T-helper 1 cell treated with Interleukin-12 subunit alpha and Interleukin-12 subunit beta and Interleukin-4 antibody, amounts not matched to agents 30 μg/mL and 1 μg/mL, for 36 hours (primary cell): ENCODE measurements at regions not wholly inside any gene's neighbourhood (a gene's known extent, or its start where the extent isn't known, plus 50 kb on each side); places are given as distances from the start of the nearest gene placed in this dataset.

Experiments
- H3K27ac Mint-ChIP-seq: one replicate; pipeline ENCODE4 v1.8.0; 2021; ENCODE audit warnings: mild to moderate bottlenecking, mixed read lengths
- H3K27me3 Mint-ChIP-seq: one replicate; pipeline ENCODE4 v1.8.0; 2021; ENCODE audit warnings: low read depth, mixed read lengths
- H3K36me3 Mint-ChIP-seq: one replicate; pipeline ENCODE4 v1.8.0; 2021; ENCODE audit warnings: low read depth, mixed read lengths
- H3K4me1 Mint-ChIP-seq: one replicate; pipeline ENCODE4 v1.8.0; 2021; ENCODE audit warnings: low read depth, mixed read lengths
- H3K4me3 Mint-ChIP-seq: one replicate; pipeline ENCODE4 v1.8.0; 2021; ENCODE audit warnings: mild to moderate bottlenecking, moderate library complexity, mixed read lengths
- H3K9me3 Mint-ChIP-seq: one replicate; pipeline ENCODE4 v1.8.0; 2021; ENCODE audit warnings: mixed read lengths

- H3K27ac Mint-ChIP-seq = no peak overlapping the region
- peaks cover 1% of the 10 kb centered on the region for H3K36me3 Mint-ChIP-seq
- H3K4me3 Mint-ChIP-seq = no peak overlapping the region
- peaks cover 13% of the 10 kb centered on the region for H3K4me1 Mint-ChIP-seq
- peaks cover 12% of the 10 kb centered on the region for H3K27me3 Mint-ChIP-seq
- no peaks in the 10 kb centered on the region for H3K9me3 Mint-ChIP-seq
These were observed 253.7 kb downstream of the PTEN start for GRCh38 chr10:88116971-88117626.

GRCh38 chr10:88117869-88118632 lies 254.6 kb downstream of the PTEN start:
- no peak overlapping the region for H3K27ac Mint-ChIP-seq
- peaks cover 16% of the 10 kb centered on the region for H3K27me3 Mint-ChIP-seq
- H3K9me3 Mint-ChIP-seq = no peaks in the 10 kb centered on the region
- H3K36me3 Mint-ChIP-seq = peaks cover 1% of the 10 kb centered on the region
- H3K4me3 Mint-ChIP-seq = no peak overlapping the region
- H3K4me1 Mint-ChIP-seq = peaks cover 13% of the 10 kb centered on the region

GRCh38 chr10:88118729-88119128 lies 255.3 kb downstream of the PTEN start:
- H3K4me1 Mint-ChIP-seq = peaks cover 13% of the 10 kb centered on the region
- peaks cover 1% of the 10 kb centered on the region for H3K36me3 Mint-ChIP-seq
- no peak overlapping the region for H3K4me3 Mint-ChIP-seq
- no peaks in the 10 kb centered on the region for H3K9me3 Mint-ChIP-seq
- H3K27me3 Mint-ChIP-seq = peaks cover 19% of the 10 kb centered on the region
- H3K27ac Mint-ChIP-seq = no peak overlapping the region

- Mint-ChIP-seq H3K4me1 (peaks cover 11% of the 10 kb centered on the region), H3K27me3 (peaks cover 23% of the 10 kb centered on the region), H3K4me3 (no peak overlapping the region), H3K9me3 (no peaks in the 10 kb centered on the region), H3K27ac (no peak overlapping the region), H3K36me3 (peaks cover 4% of the 10 kb centered on the region)
These were observed 255.7 kb downstream of the PTEN start for GRCh38 chr10:88119160-88119559.

DNA sequence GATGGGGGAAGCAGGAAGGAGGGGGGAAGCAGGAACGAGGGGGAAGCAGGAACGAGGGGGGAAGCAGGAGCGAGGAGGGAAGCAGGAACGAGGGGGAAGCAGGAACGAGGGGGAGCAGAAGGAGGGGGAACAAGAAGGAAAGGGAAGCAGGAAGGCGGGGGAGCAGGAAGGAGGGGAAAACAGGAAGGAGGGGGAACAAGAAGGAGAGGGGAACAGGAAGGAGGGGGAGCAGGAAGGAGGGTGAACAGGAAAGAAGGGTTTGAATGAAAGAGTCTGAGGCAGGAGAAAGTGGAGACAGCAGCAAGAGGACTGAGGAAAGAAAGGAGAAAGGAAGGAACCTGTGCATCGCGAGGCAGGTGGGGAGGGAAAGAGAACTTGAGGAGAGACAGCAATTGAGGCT lies 256.6 kb downstream of the PTEN start:
- Mint-ChIP-seq H3K27ac (no peak overlapping the region), H3K4me1 (peaks cover 5% of the 10 kb centered on the region), H3K27me3 (peaks cover 23% of the 10 kb centered on the region), H3K9me3 (no peaks in the 10 kb centered on the region), H3K36me3 (peaks cover 4% of the 10 kb centered on the region), H3K4me3 (no peak overlapping the region)

DNA sequence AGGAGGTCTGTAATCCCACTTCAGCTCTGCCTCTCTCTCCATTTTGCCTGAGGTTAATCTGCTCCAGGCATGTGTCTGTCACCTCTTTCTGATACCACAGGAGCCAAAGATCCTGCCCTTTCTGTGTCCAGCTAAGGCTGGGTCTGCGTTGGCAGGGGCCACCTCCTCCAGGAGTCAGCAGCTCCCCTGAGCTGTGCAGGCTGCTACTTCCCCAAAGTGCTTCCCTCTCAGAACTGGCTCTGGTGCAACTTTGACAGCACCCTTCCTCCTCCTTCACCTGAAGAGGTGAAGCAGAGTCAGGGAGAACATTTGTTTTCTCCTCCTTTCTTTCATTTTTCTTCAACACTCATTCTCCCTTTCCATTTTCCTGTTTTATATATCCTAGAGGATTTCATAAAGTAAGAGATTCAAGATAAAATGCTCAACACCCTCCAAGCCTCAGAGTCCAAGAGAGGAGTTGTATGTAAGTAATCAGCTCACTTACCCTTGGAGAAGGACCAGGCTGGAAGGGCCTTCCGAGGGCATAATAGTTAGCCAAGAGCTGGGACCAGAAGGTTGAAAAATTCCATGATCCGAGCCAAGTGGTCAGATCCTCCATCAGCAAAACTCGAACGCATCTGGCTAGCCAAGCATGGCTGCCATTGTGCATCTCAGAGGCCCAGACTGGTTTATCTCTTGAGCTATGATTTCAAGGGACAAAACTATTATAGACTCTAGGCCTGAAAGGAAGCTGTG lies 257.3 kb downstream of the PTEN start:
- peaks cover 26% of the 10 kb centered on the region for H3K27me3 Mint-ChIP-seq
- H3K4me3 Mint-ChIP-seq = no peak overlapping the region
- peaks cover 5% of the 10 kb centered on the region for H3K4me1 Mint-ChIP-seq
- H3K27ac Mint-ChIP-seq = no peak overlapping the region
- H3K36me3 Mint-ChIP-seq = peaks cover 6% of the 10 kb centered on the region
- H3K9me3 Mint-ChIP-seq = peaks cover 2% of the 10 kb centered on the region

DNA sequence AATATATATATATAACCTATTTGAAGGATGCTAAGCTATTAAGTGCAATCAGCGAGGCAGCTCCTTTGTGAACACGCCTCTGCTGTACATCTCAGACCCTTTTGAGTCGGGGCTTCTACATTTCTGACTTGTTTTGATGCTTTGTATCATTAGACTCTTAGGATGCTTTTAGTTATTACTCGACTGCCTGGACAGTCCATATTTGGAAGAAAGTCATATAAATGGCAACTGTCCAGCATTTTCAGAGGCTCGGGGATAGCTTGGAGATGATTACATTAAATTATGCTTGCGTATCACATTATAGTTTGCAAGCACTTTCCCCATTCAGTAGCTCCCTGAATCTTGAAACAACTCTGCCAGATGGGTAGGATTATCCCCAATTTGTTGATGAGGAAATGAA lies 257.9 kb downstream of the PTEN start:
- Mint-ChIP-seq H3K4me3 (no peak overlapping the region), H3K36me3 (peaks cover 8% of the 10 kb centered on the region), H3K9me3 (peaks cover 3% of the 10 kb centered on the region), H3K4me1 (peaks cover 7% of the 10 kb centered on the region), H3K27me3 (peaks cover 29% of the 10 kb centered on the region), H3K27ac (no peak overlapping the region)

DNA sequence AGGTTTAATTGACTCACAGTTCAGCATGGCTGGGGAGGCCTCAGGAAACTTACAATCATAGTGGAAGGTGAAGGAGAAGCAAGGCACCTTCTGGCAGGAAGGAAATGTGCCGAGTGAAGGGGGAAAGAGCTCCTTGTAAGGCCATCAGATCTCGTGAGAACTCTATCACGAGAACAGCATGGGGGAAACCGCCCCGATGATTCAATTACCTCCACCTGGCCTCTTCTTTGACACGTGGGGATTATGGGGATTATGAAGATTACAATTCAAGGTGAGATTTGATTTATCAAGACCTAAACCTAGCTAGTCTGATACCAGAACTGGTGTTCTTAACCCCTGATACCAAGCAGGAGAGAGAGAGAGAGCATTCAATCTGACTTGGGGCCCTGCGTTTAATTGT lies 258.7 kb downstream of the PTEN start:
- H3K27ac Mint-ChIP-seq = no peak overlapping the region
- H3K27me3 Mint-ChIP-seq = peaks cover 32% of the 10 kb centered on the region
- H3K9me3 Mint-ChIP-seq = peaks cover 3% of the 10 kb centered on the region
- H3K36me3 Mint-ChIP-seq = peaks cover 8% of the 10 kb centered on the region
- no peak overlapping the region for H3K4me3 Mint-ChIP-seq
- H3K4me1 Mint-ChIP-seq = peaks cover 7% of the 10 kb centered on the region

DNA sequence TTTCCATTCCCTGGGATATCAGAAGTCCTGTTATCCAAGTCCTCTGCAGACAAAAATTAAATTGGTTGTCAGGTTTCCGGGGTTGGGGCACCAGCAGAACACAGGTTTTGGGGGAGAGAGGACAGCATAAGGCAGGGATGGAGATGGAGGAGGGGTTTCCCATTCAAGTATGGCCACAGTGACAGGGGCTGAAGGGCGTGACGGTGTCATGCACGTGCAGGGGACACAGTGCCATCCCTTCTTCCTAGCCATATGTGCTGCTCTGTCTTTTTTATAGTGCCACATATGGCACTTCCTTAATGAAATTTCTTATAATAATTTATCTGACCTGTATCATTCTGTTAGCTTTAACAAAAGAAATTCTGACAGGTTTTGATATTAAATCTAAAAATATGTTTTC lies 259.2 kb downstream of the PTEN start:
- Mint-ChIP-seq H3K36me3 (peaks cover 8% of the 10 kb centered on the region), H3K9me3 (peaks cover 3% of the 10 kb centered on the region), H3K27ac (no peak overlapping the region), H3K27me3 (peaks cover 32% of the 10 kb centered on the region), H3K4me3 (no peak overlapping the region), H3K4me1 (peaks cover 7% of the 10 kb centered on the region)

DNA sequence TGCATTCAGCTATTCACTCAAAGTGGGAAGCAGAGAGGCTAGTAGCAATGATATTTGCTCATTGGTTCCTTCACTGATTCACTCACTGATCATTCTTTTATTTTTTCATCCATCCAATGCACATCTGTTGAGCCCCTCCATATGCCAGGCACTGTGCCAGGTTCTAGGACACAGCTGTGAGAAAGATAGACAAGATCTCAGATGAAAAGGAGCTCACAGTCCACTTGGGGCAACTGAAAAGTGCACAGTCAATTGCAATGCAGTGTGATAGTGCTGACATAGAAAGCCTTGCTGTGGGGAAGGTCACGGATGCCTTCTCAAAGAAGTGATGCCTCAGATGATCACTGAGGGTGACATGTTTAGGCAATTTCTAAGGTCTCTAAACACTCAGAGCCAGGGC lies 262.3 kb downstream of the PTEN start:
- Mint-ChIP-seq H3K4me3 (no peak overlapping the region), H3K4me1 (peaks cover 7% of the 10 kb centered on the region), H3K27me3 (peaks cover 35% of the 10 kb centered on the region), H3K27ac (no peak overlapping the region), H3K9me3 (peaks cover 11% of the 10 kb centered on the region), H3K36me3 (peaks cover 11% of the 10 kb centered on the region)

- no peak overlapping the region for H3K4me3 Mint-ChIP-seq
- peaks cover 11% of the 10 kb centered on the region for H3K9me3 Mint-ChIP-seq
- H3K27ac Mint-ChIP-seq = no peak overlapping the region
- peaks cover 31% of the 10 kb centered on the region for H3K27me3 Mint-ChIP-seq
- peaks cover 9% of the 10 kb centered on the region for H3K36me3 Mint-ChIP-seq
- peaks cover 5% of the 10 kb centered on the region for H3K4me1 Mint-ChIP-seq
These were observed 263.3 kb downstream of the PTEN start for GRCh38 chr10:88126699-88127098.

DNA sequence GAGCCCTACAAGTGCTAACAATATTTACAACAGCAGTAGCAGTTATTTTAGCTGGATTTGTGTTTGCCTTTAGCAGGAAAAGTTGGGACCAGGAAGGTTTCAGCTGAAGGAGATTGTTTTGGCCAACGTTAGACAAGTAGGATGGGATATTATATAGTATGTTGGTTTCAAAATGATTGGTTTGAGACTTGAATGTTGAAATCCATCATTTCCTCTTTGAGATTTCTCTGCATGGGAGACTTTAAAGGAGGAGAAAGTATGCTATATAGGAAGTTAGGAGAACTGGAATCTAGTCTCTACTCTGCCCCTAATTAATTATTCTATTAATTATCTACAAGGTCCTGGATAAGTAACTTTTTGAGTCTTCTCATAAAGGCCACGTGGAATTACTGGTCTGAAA lies 263.8 kb downstream of the PTEN start:
- Mint-ChIP-seq H3K27ac (no peak overlapping the region), H3K27me3 (peaks cover 26% of the 10 kb centered on the region), H3K4me3 (no peak overlapping the region), H3K36me3 (peaks cover 9% of the 10 kb centered on the region), H3K9me3 (peaks cover 11% of the 10 kb centered on the region), H3K4me1 (peaks cover 5% of the 10 kb centered on the region)

DNA sequence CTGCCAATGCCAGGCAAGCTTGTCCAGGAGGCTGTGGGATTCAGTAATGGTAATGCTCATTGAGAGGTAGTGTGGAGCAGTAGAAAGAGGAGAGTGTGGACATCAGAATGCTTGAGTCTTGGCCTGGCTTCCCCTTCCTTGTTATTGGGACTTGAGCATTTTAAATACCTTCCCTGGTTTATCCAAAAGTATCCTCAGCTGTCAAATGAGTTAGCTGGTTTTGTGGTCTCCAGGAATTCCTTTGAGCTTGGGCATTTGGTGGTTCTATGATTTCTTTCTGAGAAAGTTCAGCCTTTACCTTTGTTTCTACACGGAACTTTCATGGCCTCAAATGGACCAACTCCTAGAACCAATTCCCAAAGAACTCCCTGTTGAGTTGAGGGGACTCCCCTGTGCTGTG lies 264.3 kb downstream of the PTEN start:
- Mint-ChIP-seq H3K27ac (no peak overlapping the region), H3K36me3 (peaks cover 9% of the 10 kb centered on the region), H3K9me3 (peaks cover 11% of the 10 kb centered on the region), H3K27me3 (peaks cover 23% of the 10 kb centered on the region), H3K4me3 (no peak overlapping the region), H3K4me1 (peaks cover 5% of the 10 kb centered on the region)

DNA sequence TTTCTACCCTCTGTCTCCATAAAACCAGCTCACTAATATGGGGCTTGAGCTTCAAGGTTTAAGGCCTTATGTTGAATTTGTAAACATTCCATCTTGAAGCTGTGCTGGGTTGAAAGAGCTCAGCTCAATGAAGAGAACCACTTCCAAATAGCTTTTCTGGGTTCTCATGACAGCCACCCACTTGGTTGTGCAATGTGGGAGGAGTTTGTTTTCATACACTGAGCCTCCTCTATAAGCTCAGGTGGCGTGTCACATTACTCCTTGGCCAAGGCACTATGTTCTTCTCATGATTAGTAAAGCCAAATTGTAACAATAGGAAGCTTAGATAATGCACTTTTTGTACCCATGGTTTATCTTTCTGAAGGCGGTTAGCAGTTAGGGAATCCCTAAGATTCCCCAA lies 265.6 kb downstream of the PTEN start:
- peaks cover 7% of the 10 kb centered on the region for H3K36me3 Mint-ChIP-seq
- peaks cover 11% of the 10 kb centered on the region for H3K9me3 Mint-ChIP-seq
- H3K27me3 Mint-ChIP-seq = peaks cover 18% of the 10 kb centered on the region
- peaks cover 5% of the 10 kb centered on the region for H3K4me1 Mint-ChIP-seq
- H3K4me3 Mint-ChIP-seq = no peak overlapping the region
- no peak overlapping the region for H3K27ac Mint-ChIP-seq

GRCh38 chr10:88130912-88131311 lies 267.5 kb downstream of the PTEN start:
- peaks cover 13% of the 10 kb centered on the region for H3K9me3 Mint-ChIP-seq
- H3K4me3 Mint-ChIP-seq = no peak overlapping the region
- peaks cover 6% of the 10 kb centered on the region for H3K36me3 Mint-ChIP-seq
- H3K27me3 Mint-ChIP-seq = peaks cover 12% of the 10 kb centered on the region
- H3K27ac Mint-ChIP-seq = no peak overlapping the region
- H3K4me1 Mint-ChIP-seq = peaks cover 4% of the 10 kb centered on the region
